Ishikawa (cell line): ENCODE measurements at regions not wholly inside any gene's neighbourhood (a gene's known extent, or its start where the extent isn't known, plus 50 kb on each side); places are given as distances from the start of the nearest gene placed in this dataset.

Source experiments
- CEBPB ChIP-seq: IDR thresholded peaks from 2 replicates; pipeline ENCODE4 v1.6.1; 2012
- EP300 ChIP-seq: IDR thresholded peaks from 2 replicates; pipeline ENCODE4 v1.6.1; 2012; ENCODE audit warnings: borderline replicate concordance
- TEAD4 ChIP-seq: IDR thresholded peaks from 2 replicates; pipeline ENCODE4 v1.6.1; 2012
- ZBTB7A ChIP-seq: IDR thresholded peaks from 2 replicates; pipeline ENCODE4 v1.6.1; 2012; ENCODE audit warnings: low read depth

GRCh38 chr4:114273238-114273637, 293.8 kb upstream of the ARSJ start:
- TF ChIP-seq ZBTB7A: no peak
- TF ChIP-seq TEAD4: no peak
- no peak for TF ChIP-seq EP300
- no peak for TF ChIP-seq CEBPB
